T47D (cell line): ENCODE measurements at regions not wholly inside any gene's neighbourhood (a gene's known extent, or its start where the extent isn't known, plus 50 kb on each side); places are given as distances from the start of the nearest gene placed in this dataset.

Source experiments
- DNase-seq, 2 experiments: peaks; one replicate each; pipeline versions ENCODE4 v3.0.0 to v3.0.0-alpha.2; 2011 to 2012; ENCODE audit warnings: low read depth in 1 of 2, low spot score in 1 of 2
- JUND ChIP-seq: IDR thresholded peaks from 2 replicates; pipeline ENCODE4 v1.6.1; 2012; ENCODE audit warnings: low read depth
- in situ Hi-C: cut with HindIII; loops from 2 replicates; pipeline ENCODE4 v1.10.0; 2016; ENCODE audit warnings: low sequenced_read_pairs, low pct_unique_long_range_greater_than_20kb

DNA sequence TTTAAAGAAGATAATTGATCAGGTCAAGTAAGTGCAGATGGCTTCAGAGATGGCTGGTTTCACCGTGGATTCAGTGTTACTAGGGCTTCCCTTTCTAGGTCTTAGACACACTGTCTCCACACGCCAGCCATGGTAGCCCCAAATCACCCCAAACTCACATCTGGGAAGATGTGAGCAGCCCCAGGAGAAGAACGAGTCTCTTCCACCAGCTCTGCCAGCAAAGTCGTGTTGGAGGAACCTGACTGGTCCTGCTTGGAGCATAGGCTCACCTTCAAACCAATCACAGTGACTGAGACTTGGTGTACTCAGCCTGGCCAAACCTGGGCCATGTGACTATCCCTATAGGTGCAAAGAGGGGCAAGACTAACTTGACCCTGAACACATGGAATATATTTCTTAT is 296.7 kb downstream of the RPLP1 start:
- TF ChIP-seq JUND: no peak
- in situ Hi-C loops: no loop called here
- DNase-seq: no peak

DNA sequence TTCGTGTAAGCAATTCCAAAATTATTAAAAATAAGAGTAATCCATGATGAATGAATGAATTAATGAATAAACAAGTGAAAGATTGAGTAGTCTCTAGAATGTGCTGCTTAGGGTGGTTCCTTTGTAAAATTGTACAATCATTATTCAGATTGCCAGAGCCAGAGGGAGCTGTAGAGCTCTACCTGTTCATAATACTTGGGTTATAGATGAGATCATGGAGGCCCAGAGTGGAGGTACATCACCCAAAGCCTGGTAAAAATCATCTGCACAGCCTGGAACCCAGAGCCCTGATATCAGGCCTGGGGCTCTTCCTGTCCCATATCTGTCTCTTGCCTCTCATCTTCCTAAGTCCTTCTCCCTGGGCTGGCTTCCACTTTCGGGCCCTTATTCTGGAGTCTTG is 297.2 kb downstream of the RPLP1 start:
- in situ Hi-C loops: no loop called here
- no peak for TF ChIP-seq JUND
- DNase-seq: peak in 1 of 2 experiments; percentile 38

DNA sequence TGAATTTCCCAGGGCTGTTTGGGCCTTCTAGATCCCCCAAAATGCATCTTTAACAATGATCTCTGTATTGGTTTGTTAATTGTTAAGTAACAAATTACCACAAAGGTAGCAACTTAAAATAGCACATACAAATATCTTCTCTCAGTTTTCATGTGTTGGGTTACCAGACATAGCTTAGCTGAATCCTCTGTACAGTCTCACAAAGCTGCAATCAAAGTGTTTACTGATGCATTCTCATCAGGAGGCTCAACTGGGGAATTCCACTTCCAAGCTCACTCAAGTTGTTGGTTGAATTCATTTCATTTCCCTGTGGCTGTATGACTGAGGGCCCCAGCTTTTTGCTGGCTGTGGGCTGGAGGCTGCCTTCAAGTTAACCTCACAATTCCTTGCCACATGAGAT is 297.6 kb downstream of the RPLP1 start:
- no peak for TF ChIP-seq JUND
- DNase-seq: no peak
- in situ Hi-C loops: no loop called here

DNA sequence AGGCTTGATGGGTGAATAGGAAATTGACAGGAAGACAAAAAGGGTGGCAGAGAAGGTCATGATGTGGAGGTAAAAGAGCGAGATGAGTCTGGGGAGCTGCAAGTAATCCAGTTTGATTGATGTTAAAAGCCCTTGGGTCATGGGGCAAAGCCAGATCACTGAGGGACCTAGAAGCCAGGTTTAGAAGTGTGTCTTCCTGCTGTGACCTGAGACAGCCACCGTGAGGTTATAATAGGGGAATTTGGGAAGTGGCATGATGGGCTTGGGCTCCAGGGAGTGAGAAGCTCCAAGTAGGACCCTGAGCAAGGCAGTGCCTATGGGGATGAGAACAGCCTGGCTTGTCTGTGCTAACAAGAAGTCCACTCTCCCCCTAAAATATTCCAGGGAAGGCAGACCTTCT is 298.5 kb downstream of the RPLP1 start:
- in situ Hi-C loops: no loop called here
- TF ChIP-seq JUND: no peak
- no peak for DNase-seq

DNA sequence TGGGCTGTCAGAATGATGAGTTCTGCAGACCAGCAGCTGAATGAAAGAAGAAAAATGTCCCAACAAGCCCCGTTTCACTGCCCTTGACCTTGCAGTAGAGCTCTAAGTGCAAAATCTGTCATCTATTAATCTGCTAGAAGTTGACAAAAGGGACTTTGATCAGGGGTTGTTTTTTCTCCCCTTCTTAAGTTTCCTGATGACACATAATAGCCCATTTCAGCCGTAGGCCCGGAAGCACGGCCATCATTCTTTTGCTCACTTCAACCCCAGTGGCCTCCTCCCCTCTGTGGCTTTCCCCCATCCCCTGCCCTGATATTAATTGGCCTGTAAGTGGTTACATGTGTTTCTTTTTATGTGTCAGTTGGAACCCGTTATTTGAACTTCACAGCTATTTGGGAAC is 298.9 kb downstream of the RPLP1 start:
- DNase-seq: no peak
- TF ChIP-seq JUND: no peak
- in situ Hi-C loops: no loop called here

DNA sequence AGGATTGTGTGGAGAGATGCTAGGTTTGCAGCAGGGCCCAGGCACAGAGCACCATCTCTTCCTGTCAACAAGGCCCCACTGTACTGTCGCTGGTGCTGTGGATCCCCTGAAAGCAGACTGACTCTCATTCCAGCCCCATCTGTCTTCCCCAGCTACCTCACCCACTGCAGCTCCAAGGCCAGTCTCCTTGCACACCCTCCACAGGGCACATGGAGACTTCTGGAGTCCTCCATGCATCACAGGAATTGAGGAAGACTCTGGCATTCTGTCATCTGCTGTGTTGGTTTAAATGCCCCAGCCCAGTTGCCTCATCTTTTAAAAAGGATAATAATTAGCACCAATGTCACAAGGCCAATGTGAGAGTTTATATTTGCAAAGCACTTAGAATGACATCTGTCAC is 301.2 kb downstream of the RPLP1 start:
- TF ChIP-seq JUND: no peak
- DNase-seq: no peak
- in situ Hi-C loops: no loop called here

DNA sequence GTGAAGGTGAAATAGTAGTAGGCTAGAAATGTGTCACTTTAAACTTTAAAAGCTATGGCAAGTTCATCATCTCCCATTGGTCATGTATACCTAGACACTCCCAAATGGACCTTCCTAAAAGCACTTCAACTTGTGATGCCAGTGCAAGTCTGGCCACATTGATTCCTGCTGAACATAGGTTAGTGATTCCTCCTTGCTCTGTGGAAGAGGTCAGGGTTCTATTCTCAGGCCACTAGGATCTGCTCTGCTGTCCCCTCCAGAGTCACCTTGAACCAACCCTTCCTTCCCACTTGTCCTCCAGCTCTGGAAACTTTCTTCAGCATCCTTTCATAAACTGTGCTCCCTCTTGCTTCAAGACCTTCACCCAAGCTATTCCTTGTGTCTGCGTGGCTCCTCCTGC is 301.7 kb downstream of the RPLP1 start:
- TF ChIP-seq JUND: no peak
- in situ Hi-C loops: no loop called here
- no peak for DNase-seq

DNA sequence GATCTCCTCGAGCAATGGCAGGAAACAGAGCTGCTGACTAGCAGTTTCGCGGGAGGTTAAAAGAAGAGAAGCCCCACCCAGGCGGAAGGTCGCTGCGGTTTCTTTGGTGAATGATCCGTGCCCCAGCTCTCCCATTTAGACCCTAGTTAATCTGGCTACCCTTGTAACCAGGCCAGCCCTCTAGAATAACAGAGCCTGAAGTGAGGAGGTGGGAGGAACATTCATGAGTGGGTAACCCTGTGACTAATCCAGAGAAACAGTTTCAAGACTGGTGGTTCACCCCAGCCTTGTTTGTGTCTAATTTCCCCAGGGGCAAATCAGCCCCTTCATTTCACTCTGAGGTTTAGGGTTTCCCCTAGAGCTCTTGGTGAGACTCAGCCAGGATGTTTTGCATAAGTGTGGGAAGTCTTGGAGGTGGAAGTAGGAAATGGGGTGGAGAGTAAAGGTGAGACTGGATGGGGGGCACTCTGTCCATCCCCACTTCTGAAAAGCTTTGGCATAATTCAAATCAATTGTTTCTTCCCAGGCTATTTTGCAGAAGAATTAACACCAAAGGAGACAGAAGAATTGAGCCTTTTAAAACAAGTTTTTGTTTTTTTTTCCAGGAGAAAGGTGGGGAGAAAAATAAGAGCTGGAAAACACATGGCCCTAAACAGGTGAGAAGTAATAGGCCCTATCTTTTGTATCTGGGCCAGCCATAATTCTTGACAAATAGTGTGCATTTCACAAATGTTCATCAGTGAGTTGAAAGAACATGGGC is 303.1 kb downstream of the RPLP1 start:
- in situ Hi-C loops: no loop called here
- TF ChIP-seq JUND: no peak
- no peak for DNase-seq

DNA sequence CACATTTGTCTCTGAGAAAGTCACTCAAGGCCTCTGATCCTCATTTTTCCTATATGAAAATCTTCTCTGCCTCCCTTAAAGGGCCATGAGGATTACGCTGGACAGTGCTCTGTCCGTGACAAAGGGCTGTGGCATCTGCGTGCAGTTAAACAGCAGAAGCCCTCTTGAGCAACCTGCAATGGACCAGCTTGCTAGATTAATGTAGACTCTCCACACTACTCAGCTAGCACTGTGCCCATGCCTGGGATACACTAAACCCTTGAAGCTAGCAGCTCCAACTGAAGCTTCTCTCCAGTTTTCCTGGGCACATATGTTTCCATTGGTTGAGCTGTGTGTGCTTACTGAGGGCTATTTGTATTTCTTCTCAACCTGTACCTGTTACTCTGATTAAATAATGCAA is 303.8 kb downstream of the RPLP1 start:
- TF ChIP-seq JUND: no peak
- in situ Hi-C loops: no loop called here

DNA sequence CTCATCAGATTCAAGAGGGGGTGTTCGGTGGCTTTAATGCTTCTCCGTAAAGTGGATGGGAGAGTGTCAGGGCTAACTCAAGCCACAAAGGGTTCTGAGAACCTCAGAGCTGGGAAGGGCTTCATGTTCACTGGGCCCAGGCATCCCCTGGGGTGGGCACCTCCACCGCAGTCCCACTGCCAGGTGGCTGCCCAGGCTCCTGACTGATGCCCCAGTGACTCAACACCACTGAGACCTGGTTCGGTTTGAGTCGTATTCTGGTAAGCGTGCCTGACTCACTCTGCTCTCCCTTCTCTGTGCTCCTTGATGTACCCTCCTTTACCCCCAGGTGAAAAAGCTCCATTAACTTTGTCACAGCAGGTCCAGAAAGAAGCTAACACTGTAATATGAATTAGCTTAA is 304.6 kb downstream of the RPLP1 start:
- no peak for TF ChIP-seq JUND
- in situ Hi-C loops: no loop called here
- DNase-seq: no peak

More for the DNA sequence above, 303.8 kb downstream of the RPLP1 start:
- no peak for DNase-seq

DNA sequence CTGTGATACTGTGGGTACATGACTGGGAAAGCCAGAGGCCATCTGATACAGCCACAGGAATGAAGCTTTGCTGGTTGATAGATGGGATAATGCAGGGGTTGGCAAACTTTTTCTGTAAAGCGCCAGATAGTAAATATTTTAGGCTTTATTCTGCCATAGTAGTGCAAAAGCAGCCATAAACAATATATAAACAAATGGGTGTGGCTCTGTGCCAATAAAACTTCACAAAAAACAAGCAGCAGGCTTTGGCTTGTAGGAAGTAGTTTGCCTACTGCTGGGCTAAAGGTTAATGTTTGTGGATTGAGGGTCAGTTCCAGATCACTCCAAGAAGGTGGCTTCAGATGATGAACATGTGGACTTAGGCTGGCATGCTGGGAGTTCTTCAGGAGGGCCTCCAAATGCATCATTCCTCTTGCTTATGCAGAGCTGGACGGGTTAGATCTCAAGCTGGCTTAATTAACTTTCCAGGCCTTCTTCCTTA is 305.7 kb downstream of the RPLP1 start:
- in situ Hi-C loops: no loop called here
- TF ChIP-seq JUND: no peak
- DNase-seq: peak in 1 of 2 experiments; percentile 20

DNA sequence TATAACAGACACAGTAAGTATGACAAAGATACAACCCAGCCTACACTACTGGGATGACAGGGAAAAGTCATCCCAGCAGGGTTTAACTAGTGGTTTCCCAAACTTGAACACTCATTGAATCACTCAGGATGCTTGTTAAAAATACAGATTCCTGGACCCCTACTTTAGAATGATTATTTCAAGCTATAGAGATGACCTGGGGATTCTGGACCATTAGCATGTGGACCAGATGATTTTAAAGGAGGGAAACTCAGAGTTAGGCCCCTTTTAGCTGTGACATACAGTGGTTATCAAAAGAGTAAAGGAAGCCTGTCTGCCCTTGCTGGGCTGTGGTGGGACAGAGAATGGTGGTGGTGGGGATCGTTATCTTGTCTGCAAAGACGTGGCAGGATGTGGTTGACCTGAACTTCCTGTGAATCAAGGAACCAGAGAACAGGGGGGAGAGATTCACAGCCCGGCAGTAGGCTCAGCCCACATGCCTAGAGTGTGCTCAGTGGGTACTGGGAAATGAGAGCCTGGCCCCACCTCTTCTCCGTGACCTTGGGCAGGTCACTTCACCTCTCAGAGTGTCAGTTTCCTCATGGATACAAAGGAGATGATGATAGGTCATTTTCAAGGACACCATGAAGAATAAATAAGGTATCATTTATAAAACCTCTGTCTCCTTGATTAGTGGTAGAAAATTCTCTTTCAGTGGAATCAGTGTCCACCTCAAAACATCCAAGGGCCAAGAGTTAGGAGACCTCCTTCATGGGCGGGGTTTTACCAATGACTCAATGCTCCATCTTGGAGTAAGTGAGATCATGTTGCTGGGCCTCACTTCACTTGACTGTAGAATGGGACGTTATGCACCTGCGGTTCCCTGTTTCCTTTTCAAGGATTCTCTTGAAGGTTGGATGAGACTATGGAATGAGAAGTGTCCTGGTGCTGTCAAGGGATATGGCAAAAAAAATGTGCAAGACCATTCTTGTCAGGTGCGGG is 306.5 kb downstream of the RPLP1 start:
- in situ Hi-C loops: no loop called here
- no peak for TF ChIP-seq JUND
- no peak for DNase-seq
